Ishikawa (cell line): ENCODE measurements at regions not wholly inside any gene's neighbourhood (a gene's known extent, or its start where the extent isn't known, plus 50 kb on each side); places are given as distances from the start of the nearest gene placed in this dataset.

Experiments
- CEBPB ChIP-seq: IDR thresholded peaks from 2 replicates; pipeline ENCODE4 v1.6.1; 2012
- CREB1 ChIP-seq: IDR thresholded peaks from 2 replicates; pipeline ENCODE4 v1.6.1; 2012; ENCODE audit warnings: low read depth
- EGR1 ChIP-seq: IDR thresholded peaks from 2 replicates; pipeline ENCODE4 v1.6.1; 2012
- EP300 ChIP-seq: IDR thresholded peaks from 2 replicates; pipeline ENCODE4 v1.6.1; 2012; ENCODE audit warnings: borderline replicate concordance
- FOXM1 ChIP-seq: IDR thresholded peaks from 2 replicates; pipeline ENCODE4 v1.6.1; 2012; ENCODE audit warnings: low read depth, borderline replicate concordance
- NFIC ChIP-seq: IDR thresholded peaks from 2 replicates; pipeline ENCODE4 v1.6.1; 2012
- RAD21 ChIP-seq: IDR thresholded peaks from 2 replicates; pipeline ENCODE4 v1.6.1; 2012; ENCODE audit warnings: low read depth
- REST ChIP-seq: IDR thresholded peaks from 2 replicates; pipeline ENCODE4 v1.6.1; 2012; ENCODE audit warnings: low read depth, mild to moderate bottlenecking
- TAF1 ChIP-seq: IDR thresholded peaks from 2 replicates; pipeline ENCODE4 v1.6.1; 2012; ENCODE audit warnings: low read depth, mild to moderate bottlenecking
- TCF12 ChIP-seq: IDR thresholded peaks from 2 replicates; pipeline ENCODE4 v1.6.1; 2012; ENCODE audit warnings: low read depth
- TEAD4 ChIP-seq: IDR thresholded peaks from 2 replicates; pipeline ENCODE4 v1.6.1; 2012
- USF1 ChIP-seq: IDR thresholded peaks from 2 replicates; pipeline ENCODE4 v1.6.1; 2012
- YY1 ChIP-seq: IDR thresholded peaks from 2 replicates; pipeline ENCODE4 v1.6.1; 2012; ENCODE audit warnings: low read depth
- ZBTB7A ChIP-seq: IDR thresholded peaks from 2 replicates; pipeline ENCODE4 v1.6.1; 2012; ENCODE audit warnings: low read depth
- TF ChIP-seq, protein P1 (sequence below): IDR thresholded peaks from 2 replicates; pipeline ENCODE4 v1.6.1; 2012

- TF ChIP-seq TAF1 (no peak), NFIC (no peak), TCF12 (no peak), ZBTB7A (no peak), RAD21 (no peak)
Observed at GRCh38 chr4:103778221-103778620, 58.4 kb upstream of the TACR3 start.

DNA sequence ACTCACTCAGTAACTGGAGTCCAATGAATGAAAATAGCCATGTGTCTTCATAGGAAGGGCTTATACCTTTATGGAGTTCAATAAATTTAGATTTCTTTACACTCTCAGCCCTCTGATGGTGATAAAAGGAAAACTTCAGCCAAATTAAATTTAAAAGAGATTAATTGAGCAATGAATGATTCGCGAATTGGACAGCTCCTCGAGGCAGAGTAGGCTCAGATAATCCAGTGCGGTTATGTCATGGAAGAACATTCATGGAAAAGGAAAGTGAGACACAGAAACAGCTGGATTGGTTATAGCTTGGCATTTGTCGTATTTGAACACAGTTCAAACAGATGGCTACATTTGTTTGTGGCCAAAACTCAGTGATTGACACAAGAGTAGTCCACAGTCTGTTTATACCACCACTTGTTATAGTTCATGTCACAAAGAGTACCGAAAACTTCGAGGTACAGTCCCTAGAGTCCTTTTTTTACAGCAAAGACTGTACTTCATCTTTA is 54.6 kb upstream of the TACR3 start:
- TF ChIP-seq NFIC (no peak), REST (peak; percentile 53; the same call in 1 of the 2 replicates)

GRCh38 chr4:103773691-103774231 is 54.0 kb upstream of the TACR3 start:
- TF ChIP-seq EGR1, result no peak
- TF ChIP-seq FOXM1, result no peak
- no peak for TF ChIP-seq CEBPB
- TF ChIP-seq CREB1, result no peak
- TF ChIP-seq REST, result no peak
- no peak for TF ChIP-seq RAD21
- no peak for TF ChIP-seq USF1
- TF ChIP-seq YY1, result no peak
- TF ChIP-seq TEAD4, result no peak
- no peak for TF ChIP-seq EP300
- TF ChIP-seq, protein P1, sequence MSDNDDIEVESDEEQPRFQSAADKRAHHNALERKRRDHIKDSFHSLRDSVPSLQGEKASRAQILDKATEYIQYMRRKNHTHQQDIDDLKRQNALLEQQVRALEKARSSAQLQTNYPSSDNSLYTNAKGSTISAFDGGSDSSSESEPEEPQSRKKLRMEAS, result no peak
